ENCODE measurements at regions not wholly inside any gene's neighbourhood (a gene's known extent, or its start where the extent isn't known, plus 50 kb on each side); places are given as distances from the start of the nearest gene placed in this dataset.

DNA sequence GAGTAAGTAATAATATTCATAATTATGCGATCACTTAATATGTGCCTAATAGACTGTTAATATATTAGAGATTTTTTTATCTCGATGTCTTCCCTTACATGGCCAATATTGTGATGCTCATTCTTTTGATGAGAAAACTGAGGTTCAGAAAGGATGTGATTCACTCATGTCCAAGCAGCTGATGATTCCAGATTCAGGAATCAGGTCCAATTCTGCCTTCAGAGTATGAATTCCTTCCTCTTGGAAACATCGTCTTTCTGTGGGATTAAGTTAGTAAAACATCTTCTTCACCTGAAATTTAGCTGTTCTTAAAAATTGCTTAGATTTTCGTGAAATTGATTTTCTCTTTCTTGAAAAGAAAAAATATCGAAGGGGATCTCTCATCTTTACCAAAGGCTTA, 242.5 kb upstream of the RFX3 start:
- TF ChIP-seq, protein P1, sequence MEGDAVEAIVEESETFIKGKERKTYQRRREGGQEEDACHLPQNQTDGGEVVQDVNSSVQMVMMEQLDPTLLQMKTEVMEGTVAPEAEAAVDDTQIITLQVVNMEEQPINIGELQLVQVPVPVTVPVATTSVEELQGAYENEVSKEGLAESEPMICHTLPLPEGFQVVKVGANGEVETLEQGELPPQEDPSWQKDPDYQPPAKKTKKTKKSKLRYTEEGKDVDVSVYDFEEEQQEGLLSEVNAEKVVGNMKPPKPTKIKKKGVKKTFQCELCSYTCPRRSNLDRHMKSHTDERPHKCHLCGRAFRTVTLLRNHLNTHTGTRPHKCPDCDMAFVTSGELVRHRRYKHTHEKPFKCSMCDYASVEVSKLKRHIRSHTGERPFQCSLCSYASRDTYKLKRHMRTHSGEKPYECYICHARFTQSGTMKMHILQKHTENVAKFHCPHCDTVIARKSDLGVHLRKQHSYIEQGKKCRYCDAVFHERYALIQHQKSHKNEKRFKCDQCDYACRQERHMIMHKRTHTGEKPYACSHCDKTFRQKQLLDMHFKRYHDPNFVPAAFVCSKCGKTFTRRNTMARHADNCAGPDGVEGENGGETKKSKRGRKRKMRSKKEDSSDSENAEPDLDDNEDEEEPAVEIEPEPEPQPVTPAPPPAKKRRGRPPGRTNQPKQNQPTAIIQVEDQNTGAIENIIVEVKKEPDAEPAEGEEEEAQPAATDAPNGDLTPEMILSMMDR (conservative IDR thresholded peaks at IDR 0.05; ENCODE audit: low read length): no peak
- no peak for TF ChIP-seq EZH2phosphoT487 (IDR thresholded peaks at IDR 0.05; ENCODE audit: borderline replicate concordance)

All from Loucy (cell line).